DOHH2 (cell line): ENCODE measurements at regions not wholly inside any gene's neighbourhood (a gene's known extent, or its start where the extent isn't known, plus 50 kb on each side); places are given as distances from the start of the nearest gene placed in this dataset.

ENCODE experiments used
- CTCF ChIP-seq: fragments of 200-600 bp; sonication (generic); IDR thresholded peaks from one replicate; pipeline ENCODE4 v1.5.1; 2014; ENCODE audit warnings: antibody characterized with exemption, mild to moderate bottlenecking, low read depth, low read length; ENCODE audit not compliant: poor library complexity, severe bottlenecking
- EZH2phosphoT487 ChIP-seq: fragments of 200-600 bp; sonication (generic); IDR thresholded peaks from 2 replicates; pipeline ENCODE4 v1.6.1; 2017; ENCODE audit warnings: borderline replicate concordance, mild to moderate bottlenecking, antibody characterized with exemption, low read length, moderate library complexity, mixed read lengths

- no peak for TF ChIP-seq CTCF
- no peak for TF ChIP-seq EZH2phosphoT487
Measured at GRCh38 chr7:130950054-130950453, 216.0 kb upstream of the KLF14 start.
